ENCODE measurements at regions not wholly inside any gene's neighbourhood (a gene's known extent, or its start where the extent isn't known, plus 50 kb on each side); places are given as distances from the start of the nearest gene placed in this dataset.
"Not testable (repeated sequence)": the region's sequence is repeated elsewhere in the genome, so short reads cannot be mapped to it uniquely, and the experiment has no call there.

DNA sequence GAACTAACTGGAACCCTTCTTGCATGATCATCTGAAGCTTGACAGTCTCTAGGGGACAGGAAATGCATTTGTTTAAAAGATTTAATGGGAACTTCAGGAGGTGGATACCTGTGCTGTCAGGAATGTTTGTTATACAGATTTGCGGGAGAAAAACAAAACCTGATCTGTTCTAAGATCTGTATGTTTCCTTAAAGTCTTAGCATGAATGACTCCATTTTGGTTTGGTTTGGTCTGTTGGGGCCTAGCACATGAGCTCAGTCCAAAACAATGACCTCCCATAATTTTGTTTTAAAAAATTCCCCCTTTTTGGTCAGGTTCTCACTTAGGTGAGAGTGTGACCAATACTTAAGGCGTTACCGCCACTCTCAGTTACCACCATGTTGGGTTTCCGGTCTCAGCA lies 138.7 kb downstream of the AKR1D1 start:
- Mint-ChIP-seq H3K9me3 (ENCODE audit: unreplicated experiment) (peaks cover 3% of the 10 kb centered on the region), H3K36me3 (ENCODE audit: unreplicated experiment) (peaks cover 8% of the 10 kb centered on the region), H3K27ac (ENCODE audit: unreplicated experiment) (no peak overlapping the region)

GRCh38 chr7:138220321-138220720 lies 144.1 kb downstream of the AKR1D1 start:
- not testable (repeated sequence) for H3K9me3 Mint-ChIP-seq (ENCODE audit: unreplicated experiment); DNase-seq; H3K4me3 Mint-ChIP-seq (ENCODE audit: unreplicated experiment); H3K4me1 Mint-ChIP-seq (ENCODE audit: low read depth, unreplicated experiment); H3K27me3 Mint-ChIP-seq (ENCODE audit: unreplicated experiment); H3K27ac Mint-ChIP-seq (ENCODE audit: unreplicated experiment)
- peaks cover 31% of the 10 kb centered on the region for H3K36me3 Mint-ChIP-seq (ENCODE audit: unreplicated experiment)

More for the DNA sequence above, 138.7 kb downstream of the AKR1D1 start:
- H3K4me1 Mint-ChIP-seq (ENCODE audit: low read depth, unreplicated experiment) = no peaks in the 10 kb centered on the region
- DNase-seq = no peak
- H3K4me3 Mint-ChIP-seq (ENCODE audit: unreplicated experiment) = no peak overlapping the region
- TF ChIP-seq CTCF (IDR thresholded peaks at IDR 0.05; ENCODE audit: partially characterized antibody, unreplicated experiment) = no peak
- H3K27me3 Mint-ChIP-seq (ENCODE audit: unreplicated experiment) = no peaks in the 10 kb centered on the region

DNA sequence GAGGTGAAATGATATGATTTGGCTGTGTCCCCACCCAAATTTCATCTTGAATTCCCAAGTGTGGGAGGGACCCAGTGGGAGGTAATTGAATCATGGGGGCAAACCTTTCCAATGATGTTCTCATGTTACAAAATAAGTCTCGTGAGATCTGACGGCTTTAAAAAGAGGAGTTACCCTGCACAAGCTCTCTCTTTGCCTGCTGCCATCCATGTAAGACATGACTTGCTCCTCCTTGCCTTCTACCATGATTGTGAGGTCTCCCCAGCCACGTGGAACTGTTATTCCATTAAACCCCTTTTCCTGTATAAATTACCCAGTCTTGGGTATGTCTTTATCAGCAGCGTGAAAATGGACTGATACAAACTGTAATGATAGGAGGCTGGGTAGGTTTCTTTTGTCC lies 145.1 kb downstream of the AKR1D1 start:
- peaks cover 31% of the 10 kb centered on the region for H3K36me3 Mint-ChIP-seq (ENCODE audit: unreplicated experiment)
- H3K27me3 Mint-ChIP-seq (ENCODE audit: unreplicated experiment); H3K4me3 Mint-ChIP-seq (ENCODE audit: unreplicated experiment); H3K27ac Mint-ChIP-seq (ENCODE audit: unreplicated experiment); DNase-seq; H3K9me3 Mint-ChIP-seq (ENCODE audit: unreplicated experiment); H3K4me1 Mint-ChIP-seq (ENCODE audit: low read depth, unreplicated experiment): not testable (repeated sequence)

DNA sequence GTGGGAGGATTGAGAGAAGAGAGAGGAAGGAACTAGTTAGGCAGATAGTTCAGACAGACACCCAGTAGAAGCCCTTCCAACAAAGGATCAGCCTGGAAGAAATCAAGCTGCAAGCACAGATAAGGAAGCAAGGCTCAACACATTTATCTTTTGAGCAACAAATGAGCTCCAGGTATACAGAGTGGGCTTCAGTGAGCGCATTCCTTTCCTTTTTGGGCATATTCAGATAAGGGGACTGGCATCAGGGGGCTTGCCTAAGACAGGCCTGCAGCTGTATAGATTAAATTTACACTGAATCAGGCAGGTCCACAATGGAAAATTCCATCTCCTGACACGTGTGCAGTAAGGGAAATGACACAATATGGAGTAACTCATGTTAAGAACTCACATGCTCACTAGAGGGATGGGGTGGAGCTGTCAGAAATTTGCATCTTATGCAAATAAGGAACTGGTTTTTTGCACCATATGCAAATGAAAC lies 147.2 kb downstream of the AKR1D1 start:
- TF ChIP-seq CTCF (IDR thresholded peaks at IDR 0.05; ENCODE audit: partially characterized antibody, unreplicated experiment) = no peak
- Mint-ChIP-seq H3K9me3 (ENCODE audit: unreplicated experiment) (peaks cover 3% of the 10 kb centered on the region), H3K36me3 (ENCODE audit: unreplicated experiment) (peaks cover 31% of the 10 kb centered on the region), H3K4me1 (ENCODE audit: low read depth, unreplicated experiment) (no peaks in the 10 kb centered on the region), H3K27me3 (ENCODE audit: unreplicated experiment) (peaks cover 1% of the 10 kb centered on the region), H3K27ac (ENCODE audit: unreplicated experiment) (no peak overlapping the region), H3K4me3 (ENCODE audit: unreplicated experiment) (no peak overlapping the region)
- no peak for DNase-seq

GRCh38 chr7:138226001-138226476 lies 149.8 kb downstream of the AKR1D1 start:
- TF ChIP-seq CTCF (IDR thresholded peaks at IDR 0.05; ENCODE audit: partially characterized antibody, unreplicated experiment) = no peak
- H3K9me3 Mint-ChIP-seq (ENCODE audit: unreplicated experiment) = no peaks in the 10 kb centered on the region
- peaks cover 13% of the 10 kb centered on the region for H3K36me3 Mint-ChIP-seq (ENCODE audit: unreplicated experiment)
- no peaks in the 10 kb centered on the region for H3K4me1 Mint-ChIP-seq (ENCODE audit: low read depth, unreplicated experiment)
- H3K27ac Mint-ChIP-seq (ENCODE audit: unreplicated experiment) = no peak overlapping the region
- H3K4me3 Mint-ChIP-seq (ENCODE audit: unreplicated experiment) = no peak overlapping the region
- peaks cover 1% of the 10 kb centered on the region for H3K27me3 Mint-ChIP-seq (ENCODE audit: unreplicated experiment)
- DNase-seq = no peak

DNA sequence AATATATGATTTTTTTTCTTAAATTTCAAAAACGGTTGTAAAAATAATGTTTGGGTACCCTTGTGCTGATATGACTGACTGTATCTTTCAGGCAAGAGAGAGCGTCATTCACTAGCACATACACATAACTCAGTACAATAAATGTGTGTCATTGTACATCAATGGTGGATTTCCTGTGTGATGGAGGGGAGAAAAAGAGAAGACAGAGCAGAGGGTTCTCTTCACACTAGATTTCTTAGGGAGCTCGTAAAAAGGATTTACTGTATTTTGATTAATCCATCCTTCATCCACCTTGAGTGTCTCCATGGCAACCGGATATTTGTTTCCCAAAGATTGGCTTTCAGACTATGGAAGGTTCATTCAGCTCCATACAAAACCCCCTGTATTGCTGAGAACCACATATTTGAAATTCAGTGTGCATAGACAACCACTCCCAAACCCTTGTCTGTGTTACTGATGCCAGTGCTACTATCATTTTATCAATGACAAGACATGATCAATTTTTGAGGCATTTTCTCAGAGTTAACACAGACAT lies 150.6 kb downstream of the AKR1D1 start:
- no peak for TF ChIP-seq CTCF (IDR thresholded peaks at IDR 0.05; ENCODE audit: partially characterized antibody, unreplicated experiment)
- Mint-ChIP-seq H3K36me3 (ENCODE audit: unreplicated experiment) (peaks cover 5% of the 10 kb centered on the region), H3K4me1 (ENCODE audit: low read depth, unreplicated experiment) (no peaks in the 10 kb centered on the region), H3K27ac (ENCODE audit: unreplicated experiment) (no peak overlapping the region), H3K9me3 (ENCODE audit: unreplicated experiment) (no peaks in the 10 kb centered on the region), H3K27me3 (ENCODE audit: unreplicated experiment) (peaks cover 1% of the 10 kb centered on the region), H3K4me3 (ENCODE audit: unreplicated experiment) (no peak overlapping the region)
- DNase-seq = no peak
